Frontal cortex (tissue), 3 donors: ENCODE measurements at regions not wholly inside any gene's neighbourhood (a gene's known extent, or its start where the extent isn't known, plus 50 kb on each side); places are given as distances from the start of the nearest gene placed in this dataset.

ENCODE experiments used
- DNase-seq, 2 donors: peaks; one replicate each; pipeline ENCODE4 v3.0.0; 2012; ENCODE audit warnings: low spot score in 2 of 2
- FAIRE-seq: peaks from 2 replicates; lab custom pipeline; 2012; peaks lifted over from hg19 to GRCh38; lab: Jason Lieb, UNC
- donor health status: control.
- donor health status: control.
- donor health status: control.

DNA sequence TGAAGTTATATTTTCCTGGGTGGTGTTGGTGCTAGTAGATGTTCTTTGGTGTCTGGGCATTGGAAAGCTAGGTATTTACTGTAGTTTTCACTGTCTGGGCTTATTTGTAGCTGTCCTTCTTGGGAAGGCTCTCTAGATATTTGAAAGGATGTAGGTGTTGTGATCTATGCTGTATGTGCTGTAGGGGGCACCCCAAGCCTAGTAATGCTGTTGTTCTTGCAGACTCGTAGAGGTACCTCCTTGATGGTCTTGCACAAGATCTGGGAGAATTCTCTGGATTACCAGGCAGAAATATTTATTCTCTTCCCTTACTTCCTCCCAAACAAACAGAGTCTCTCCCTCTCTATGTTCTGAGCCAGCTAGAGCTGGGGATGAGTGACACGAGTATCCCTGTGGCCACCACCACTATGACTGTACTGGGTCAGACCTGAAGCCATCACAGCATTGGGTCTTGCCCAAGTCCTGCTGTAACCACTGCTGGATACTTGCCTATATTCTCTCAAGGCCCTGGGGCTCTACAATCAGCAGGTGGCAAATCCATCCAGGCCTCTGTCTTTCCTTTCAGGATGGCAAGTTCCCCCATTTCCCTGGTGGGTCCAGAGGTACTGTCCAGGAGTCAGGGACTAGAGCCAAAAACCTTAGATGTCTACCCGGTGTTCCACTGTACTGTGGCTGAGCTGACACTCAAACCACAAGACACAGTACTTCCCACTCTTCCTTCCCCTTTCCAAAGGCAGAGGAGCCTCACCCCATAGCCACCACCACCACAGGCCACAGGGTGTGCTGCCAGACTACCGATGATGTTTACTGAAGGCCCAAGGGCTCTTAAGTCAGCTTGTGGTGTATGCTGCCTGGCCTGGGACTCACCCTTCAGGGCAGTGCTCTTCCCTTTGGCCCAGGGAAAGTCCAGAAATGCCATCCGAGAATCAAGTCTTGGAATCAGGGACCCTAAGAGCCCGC lies 195.2 kb upstream of the DPPA4 start:
- DNase-seq (no peak), FAIRE-seq (no peak)

DNA sequence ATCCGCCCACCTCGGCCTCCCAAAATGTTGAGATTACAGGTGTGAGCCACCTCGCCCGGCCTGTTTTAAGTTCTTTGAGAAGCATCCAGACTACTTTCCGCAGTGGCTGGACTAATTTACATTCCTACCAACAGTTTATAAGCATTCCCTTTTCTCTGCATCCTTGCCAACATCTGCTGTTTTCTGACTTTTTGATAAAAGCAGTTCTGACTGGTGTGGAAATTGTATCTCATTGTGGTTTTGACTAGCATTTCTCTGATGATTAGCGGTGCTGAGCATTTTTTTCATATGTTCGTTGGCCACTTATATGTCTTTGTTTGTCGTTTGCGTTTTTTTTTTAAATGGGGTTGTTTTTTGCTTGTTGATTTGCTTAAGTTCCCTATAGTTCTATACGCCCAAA lies 208.4 kb upstream of the DPPA4 start:
- FAIRE-seq (no peak), DNase-seq (no peak)

DNA sequence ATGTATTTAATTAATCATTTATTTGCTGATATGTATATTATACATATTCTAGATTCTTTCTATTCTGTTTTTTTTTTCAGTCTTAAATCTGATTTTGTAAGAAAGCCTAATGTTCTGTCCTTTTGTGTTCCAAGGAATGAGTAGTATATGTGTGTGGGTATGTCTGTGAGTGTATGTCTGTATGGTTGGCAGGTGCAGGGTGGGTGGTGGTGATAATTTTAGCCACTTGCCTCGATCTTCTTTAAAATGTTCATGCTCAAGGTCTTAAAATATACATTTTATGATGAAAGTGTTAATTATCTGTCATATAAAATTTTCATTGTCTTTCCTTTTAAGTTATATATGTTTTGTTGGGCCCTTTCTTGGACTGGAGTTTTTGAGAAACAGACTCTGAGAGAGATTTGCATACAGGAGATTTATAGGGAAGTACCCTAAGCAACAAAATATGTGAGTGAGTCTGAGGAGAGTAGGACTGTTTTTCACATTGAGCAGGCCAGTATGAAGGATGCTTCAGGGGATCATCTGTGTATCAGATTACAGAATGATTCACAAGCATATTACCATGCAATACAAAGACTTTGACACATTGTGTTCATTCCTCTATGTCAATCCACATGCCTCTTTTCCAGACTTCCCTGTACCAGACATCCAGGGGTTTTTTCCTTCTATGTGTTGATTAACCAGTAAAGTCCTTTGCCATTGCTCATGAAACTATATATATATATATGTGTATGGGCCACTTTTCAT lies 211.0 kb upstream of the DPPA4 start:
- DNase-seq: no peak

DNA sequence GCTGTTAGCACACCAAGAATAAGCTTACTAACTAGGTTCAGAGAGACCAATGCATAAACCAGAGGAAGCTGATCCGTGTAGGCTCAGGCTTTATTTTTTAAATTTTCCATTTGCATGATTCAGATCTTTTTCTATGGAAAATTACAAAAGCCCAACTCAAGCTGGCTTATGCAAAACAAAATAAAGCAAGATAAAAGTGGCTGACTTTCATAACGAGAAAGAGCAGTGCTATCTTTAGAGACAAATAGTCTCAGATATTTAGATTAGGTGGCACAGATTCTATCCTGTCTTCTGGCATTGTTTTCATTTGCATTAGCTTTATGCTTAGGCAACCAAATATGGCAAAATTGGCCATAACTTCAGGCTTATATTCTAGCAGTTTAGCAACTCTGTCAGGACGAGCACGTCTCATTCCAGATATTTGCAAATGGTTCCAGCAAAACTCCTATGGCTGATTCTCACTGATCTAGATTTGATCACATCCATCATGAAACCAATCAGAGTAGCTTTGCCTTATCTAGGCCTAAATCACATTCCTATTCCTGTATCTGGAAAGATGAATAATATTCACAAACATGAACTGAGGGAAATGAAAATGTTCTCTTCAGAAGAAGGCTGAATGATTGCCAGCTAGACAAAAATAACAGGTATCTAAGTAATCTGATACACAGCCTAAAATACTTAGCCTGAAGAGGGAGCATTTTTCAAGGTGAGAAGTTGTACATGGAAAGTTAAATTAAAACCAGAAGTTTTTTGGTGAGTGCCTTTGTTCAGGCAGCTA lies 216.4 kb upstream of the DPPA4 start:
- DNase-seq: no peak
- no peak for FAIRE-seq

More for the DNA sequence above, 211.0 kb upstream of the DPPA4 start:
- FAIRE-seq: no peak

DNA sequence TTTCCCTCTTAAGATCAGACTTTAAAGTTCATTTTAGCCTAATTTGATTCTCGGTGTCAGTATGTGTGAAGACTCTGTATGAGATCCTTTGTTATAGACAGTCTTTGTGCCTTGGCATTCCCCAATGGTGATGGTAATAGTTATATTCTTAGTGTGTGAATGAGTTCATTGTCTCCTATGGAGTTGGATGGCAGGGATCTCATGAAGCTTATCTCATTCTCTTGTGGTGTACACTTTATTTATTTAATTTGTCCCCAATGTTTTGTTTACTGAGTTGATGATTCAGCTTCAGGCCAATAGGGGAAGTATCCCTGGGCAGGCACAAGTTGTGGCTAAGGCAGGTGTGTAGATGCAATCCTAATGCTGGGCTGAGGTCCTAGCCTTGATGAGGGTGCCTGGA lies 222.0 kb upstream of the DPPA4 start:
- FAIRE-seq: peak; percentile 40
- no peak for DNase-seq

DNA sequence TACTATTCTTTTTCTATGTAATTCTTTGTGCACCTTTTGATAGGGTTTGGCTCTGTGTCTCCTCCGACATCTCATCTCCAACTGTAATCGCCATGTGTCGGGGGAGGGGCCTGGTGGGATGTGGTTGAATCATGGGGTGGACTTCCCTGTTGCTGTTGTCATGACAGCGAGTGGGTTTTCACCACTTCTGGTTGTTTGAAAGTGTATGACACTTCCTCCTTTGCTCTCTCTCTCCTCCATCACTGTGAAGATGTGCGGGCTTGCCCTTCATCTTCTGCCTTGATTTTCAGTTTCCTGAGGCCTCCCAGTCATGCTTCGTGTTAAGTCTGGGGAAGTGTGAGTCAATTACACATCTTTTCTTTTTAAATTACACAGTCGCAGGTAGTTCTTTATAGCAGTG lies 225.8 kb upstream of the DPPA4 start:
- DNase-seq: no peak
- FAIRE-seq: no peak

DNA sequence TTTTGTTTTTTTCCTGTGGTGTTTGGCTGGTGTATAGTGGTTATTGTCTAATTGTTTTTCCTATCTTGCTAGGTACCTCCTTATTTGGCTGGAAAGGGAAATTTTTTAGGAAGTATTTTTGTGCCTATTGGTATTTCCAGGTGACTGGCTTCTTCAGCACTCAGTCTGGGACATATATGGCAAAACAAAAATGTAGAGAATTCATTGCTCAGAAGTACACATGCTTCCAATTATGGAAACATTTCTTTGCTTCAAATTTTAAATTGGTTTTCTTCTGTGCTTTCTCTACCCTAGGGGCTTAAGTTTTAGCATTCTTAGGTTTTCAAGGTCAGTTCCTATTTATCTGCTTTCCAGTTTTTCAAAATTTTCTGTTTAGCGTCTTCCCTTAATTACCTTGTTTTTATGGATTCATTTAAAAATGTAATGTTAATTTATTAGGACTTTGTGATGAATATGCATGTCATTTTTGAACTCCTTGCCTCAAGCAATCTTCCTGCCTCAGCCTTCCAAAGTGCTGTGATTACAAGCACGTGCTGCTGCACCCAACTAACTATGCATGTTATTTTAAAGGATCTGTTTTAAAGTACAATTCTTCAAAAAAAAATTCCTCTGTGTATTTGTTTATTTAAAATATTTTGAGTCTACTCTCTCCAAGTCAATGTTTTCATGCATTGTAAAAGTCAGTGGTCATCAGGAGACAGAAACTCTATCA lies 231.9 kb upstream of the DPPA4 start:
- FAIRE-seq (no peak), DNase-seq (no peak)

DNA sequence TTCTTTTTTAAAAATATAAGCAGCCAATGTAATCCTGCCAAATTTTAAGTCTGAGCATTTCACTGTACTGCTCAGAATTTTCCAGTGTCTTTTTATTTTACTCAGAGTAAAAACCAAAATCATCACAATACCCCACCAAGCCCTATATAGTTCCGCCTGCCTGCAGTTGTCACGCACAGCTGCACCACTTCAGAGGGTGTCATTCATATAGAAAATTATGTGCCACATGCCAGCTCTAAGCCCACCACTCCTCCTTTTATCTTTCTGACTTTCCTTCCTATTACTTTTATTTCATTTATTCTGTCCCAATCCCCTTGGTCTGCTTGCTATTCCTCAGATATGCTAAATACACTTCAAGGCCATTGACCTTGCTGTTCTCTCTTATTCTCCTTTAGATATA lies 233.1 kb upstream of the DPPA4 start:
- FAIRE-seq: no peak
- no peak for DNase-seq

DNA sequence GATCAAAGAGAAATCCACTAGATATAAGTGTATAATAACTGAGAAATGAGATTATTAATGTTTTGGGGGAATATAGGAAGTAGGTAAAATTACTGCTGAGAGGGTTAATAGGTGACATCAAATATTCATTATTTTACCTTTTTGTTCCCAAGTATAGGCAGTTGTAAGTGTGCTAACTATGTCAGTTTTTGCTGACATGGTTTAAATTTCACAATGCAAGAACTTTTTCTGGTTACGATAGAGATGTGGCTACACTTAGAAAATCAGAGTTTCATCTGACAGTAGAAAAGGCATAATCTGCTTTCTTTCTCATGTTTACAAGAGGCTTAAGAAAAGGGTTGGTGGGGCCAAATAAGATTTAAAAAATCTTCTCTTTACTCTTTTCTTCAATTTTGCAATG lies 235.0 kb upstream of the DPPA4 start:
- no peak for FAIRE-seq

DNA sequence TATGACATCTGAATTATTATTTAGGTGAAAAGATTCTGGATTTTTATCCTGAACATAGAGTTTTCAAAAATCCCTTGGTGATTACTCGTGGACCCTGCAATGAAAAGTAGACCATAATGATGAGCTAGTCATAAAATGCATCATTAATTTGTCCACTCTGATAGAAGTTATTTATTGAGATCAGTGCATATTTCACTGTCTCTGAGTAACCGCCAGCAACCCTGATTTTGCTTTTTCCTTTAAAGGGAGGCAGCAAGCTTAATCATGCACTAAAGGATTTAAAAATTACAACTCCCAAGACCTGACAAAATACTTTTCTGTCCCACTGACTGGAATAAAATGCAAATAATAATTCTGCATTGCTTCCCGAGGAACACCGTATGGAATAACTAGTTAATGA lies 259.6 kb upstream of the DPPA4 start:
- no peak for DNase-seq

More for the DNA sequence above, 235.0 kb upstream of the DPPA4 start:
- DNase-seq: no peak

DNA sequence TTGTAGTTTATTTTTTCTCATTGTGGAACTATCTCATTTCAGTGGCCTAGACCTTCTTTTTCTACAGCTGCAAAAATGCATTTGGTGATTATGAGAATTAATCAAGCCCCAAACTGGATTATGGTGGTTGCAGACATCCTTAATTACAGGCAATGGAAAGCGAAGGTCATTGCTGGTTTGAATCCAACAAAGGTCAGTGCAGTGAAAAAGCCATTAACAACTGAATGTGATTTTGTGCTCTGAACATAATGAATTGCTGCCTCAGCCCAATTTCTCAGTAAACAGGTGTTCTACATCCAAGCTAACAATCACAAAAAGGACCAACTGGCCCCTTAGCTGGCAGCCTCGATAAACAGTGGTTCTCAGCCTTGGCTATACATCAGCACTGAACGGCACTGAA lies 260.1 kb upstream of the DPPA4 start:
- DNase-seq: no peak
- FAIRE-seq: no peak

More for the DNA sequence above, 259.6 kb upstream of the DPPA4 start:
- no peak for FAIRE-seq

DNA sequence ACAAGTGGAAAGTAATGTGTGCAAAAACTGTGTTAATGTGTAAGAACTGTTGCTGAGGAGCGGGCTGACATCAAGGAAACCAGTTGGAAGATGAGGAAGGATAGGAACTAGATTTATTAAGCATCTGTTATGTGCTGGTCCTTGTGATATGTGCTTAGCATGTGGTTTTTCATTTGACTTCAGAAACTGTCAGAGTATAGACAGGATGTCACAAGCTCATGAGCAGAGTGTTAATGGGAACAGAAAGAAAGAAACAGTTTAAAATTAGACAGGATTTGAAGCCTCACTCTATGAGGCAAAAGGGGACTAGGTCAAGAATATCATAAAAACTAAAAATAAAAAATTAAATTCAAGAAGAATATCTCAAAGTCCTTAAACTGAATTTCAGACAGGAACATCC lies 270.6 kb upstream of the DPPA4 start:
- DNase-seq (no peak), FAIRE-seq (no peak)

DNA sequence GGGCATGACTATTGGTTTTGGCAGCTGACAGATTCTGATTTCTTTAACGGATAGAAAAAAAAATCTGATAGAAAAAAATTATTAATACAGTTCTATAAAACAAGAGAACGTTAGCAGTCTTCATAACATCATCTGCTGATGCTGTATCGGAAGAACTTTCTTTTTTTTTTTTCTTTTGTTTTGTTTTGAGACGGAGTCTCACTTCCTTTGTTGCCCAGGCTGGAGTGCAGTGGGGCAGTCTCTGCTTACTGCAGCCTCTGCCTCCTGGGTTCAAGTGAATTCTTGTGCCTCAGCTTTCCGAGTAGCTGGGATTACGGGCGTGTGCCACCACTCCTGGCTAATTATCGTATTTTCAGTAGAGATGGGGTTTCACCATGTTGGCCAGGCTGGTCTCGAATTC lies 271.2 kb upstream of the DPPA4 start:
- DNase-seq (no peak), FAIRE-seq (no peak)

DNA sequence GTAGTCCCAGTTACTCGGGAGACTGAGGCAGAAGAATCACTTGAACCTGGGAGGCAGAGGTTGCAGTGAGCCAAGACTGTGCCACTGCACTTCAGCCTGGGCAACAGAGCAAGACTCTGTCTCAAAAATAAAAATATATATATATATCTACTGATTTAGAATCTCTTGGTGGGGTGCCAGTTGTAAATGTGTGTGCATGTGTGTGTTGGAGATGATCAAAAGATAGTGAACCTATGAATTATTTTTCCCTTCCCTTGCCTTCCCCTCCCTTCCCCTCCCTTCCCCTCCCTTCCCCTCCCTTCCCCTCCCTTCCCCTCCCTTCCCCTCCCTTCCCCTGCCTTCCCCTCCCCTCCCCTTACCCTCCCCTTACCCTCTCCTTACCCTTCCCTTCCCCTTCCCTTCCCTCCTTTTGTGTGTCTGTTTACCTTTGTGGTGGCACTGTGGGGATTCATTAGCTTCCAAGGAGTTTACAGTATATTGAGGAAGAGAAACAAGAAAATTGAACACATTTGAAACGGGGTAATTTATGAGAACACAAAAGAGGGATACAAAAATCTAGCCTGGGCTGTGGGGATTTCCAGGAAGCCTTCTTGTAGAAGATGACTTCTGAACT lies 281.5 kb upstream of the DPPA4 start:
- no peak for FAIRE-seq

DNA sequence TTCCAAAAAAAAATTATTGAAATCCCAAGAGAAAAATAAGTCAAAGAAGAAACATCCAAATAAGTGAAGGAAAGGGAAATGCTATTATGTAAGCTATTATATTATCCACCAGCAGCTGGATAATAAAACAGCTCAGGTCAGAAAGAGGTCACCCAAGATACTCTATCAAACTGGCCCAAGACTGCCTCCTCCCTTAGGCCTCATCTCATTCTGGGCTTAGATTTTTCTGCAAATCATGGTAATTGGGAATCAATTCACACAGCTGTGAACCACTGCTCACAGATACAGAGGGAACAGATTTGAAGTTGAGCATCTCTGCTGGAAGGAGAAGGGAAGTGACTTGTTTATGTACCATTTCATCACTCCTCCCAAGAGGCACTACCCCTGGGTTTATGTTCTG lies 294.6 kb upstream of the DPPA4 start:
- no peak for DNase-seq
- FAIRE-seq: no peak

More for the DNA sequence above, 281.5 kb upstream of the DPPA4 start:
- no peak for DNase-seq

DNA sequence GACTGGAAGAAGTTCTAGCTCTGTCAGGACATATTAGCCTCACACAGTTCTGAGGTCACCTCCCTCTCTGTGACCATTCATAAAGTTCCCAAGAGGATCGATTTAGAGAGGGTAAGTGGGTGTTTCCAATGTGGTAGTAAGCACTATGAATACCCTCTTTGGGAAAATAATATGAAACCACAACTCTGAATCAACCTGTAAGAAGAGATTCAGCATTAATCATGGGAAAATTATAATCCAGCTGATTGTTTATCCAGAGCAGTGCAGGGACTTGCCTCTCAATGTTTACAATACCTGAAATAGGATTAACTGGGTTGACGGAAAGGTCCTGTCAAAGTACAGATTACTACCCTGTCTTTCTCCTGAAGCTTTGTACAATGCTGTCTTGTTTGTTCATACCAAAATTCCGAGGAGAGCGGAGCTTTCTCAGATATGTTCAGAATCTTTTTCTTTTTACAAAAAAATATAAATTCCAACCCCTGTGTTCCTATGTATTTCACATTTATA lies 302.9 kb upstream of the DPPA4 start:
- DNase-seq (no peak), FAIRE-seq (no peak)

DNA sequence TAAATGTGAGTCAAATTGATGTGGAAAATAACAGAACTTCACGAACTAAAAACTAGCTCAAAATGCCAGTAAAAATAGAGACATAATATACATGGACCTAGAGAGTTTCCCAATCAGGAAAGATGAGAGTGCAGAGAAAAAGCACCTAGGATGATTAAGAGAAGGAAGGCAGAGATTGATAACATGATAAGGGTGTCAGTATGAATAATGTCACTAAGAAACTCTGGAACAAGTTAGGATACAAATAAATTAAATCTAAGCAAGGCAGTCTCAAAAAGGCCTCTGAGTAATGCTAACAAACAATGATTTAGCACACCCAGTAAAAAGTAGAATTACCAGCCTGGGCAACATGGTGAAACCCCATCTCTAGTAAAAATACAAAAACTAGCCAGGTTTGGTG lies 304.7 kb upstream of the DPPA4 start:
- DNase-seq: no peak
- FAIRE-seq: no peak

DNA sequence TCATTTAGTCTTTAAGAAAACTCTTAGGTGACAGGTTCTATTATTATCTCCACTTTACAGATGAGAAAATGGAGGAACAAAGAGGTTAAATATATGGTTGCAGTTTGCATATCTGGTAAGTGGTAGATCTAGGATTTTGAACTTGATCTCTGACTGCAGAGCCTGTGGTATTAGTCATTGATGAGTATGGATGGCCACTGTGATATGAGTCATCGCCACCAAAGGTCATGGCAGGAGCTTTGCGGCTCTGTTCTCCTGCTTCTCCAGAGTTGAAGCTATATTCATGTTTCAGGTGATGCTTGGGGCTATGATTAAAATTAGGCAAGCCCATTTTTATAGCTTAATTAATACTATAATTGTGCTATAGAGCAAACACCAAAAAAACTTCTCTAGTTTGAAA lies 306.2 kb upstream of the DPPA4 start:
- DNase-seq (no peak), FAIRE-seq (no peak)

DNA sequence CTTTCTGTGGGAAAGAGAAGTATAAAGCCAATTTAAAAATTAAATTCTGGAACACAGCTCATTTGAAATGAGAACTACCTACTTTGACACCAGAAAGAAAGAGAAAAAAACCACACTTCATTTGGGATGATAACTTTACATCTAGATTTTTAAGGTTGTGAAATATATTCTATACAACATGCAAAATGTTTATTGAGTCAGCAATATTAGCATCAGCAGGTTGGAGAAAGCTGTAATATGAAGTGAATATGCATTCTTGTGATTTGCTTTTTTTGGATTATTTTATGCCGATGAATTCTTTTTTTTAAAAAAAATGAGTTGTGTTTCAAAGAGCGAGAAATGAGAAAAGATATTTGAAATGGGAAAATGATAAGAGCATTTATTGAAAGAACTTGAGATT lies 307.0 kb upstream of the DPPA4 start:
- FAIRE-seq: no peak

More for the DNA sequence above, 307.0 kb upstream of the DPPA4 start:
- no peak for DNase-seq
